ENCODE measurements at regions not wholly inside any gene's neighbourhood (a gene's known extent, or its start where the extent isn't known, plus 50 kb on each side); places are given as distances from the start of the nearest gene placed in this dataset.

DNA sequence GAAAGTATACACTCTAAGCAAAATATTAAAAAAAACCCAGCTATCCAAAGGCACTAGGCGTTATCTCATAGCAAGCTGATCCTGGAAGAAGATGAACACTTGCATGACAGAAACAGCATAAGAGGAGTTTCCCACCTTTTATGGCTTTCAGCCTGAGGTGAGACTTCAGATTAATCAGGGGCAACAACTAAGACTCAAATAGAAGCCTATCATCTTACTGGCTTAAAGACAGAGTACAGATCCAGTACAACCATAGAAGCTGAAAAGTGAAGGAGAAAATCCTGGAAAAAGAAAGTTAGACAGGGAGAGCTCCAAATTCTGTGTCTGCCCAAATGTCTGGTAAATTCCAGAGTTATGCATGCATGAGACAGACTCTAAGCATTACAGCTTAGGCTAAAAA, 360.8 kb upstream of the KCNN2 start:
- no peak for TF ChIP-seq CTCF (IDR thresholded peaks at IDR 0.05; ENCODE audit: insufficient read depth, low read length, poor library complexity, severe bottlenecking)
- TF ChIP-seq EZH2phosphoT487 (conservative IDR thresholded peaks at IDR 0.05; ENCODE audit: low read length): no peak

Data from SU-DHL-6 (cell line).